Lower leg skin (tissue), 3 donors: ENCODE measurements at regions not wholly inside any gene's neighbourhood (a gene's known extent, or its start where the extent isn't known, plus 50 kb on each side); places are given as distances from the start of the nearest gene placed in this dataset.
"Not testable (repeated sequence)": the region's sequence is repeated elsewhere in the genome, so short reads cannot be mapped to it uniquely, and the experiment has no call there.

Source experiments
- POLR2A ChIP-seq, 2 donors: fragments of 450-650 bp; IDR thresholded peaks; one replicate each; pipeline ENCODE4 v1.6.1; 2016 to 2017; ENCODE audit warnings: antibody characterized with exemption in 2 of 2, mild to moderate bottlenecking in 1 of 2, moderate library complexity in 1 of 2
- TF ChIP-seq, protein P1 (sequence below), 3 donors: fragments of 450-650 bp; IDR thresholded peaks; one replicate each; pipeline ENCODE4 v1.5.1; 2016; ENCODE audit warnings: antibody characterized with exemption in 3 of 3, mild to moderate bottlenecking in 3 of 3, moderate library complexity in 2 of 3

DNA sequence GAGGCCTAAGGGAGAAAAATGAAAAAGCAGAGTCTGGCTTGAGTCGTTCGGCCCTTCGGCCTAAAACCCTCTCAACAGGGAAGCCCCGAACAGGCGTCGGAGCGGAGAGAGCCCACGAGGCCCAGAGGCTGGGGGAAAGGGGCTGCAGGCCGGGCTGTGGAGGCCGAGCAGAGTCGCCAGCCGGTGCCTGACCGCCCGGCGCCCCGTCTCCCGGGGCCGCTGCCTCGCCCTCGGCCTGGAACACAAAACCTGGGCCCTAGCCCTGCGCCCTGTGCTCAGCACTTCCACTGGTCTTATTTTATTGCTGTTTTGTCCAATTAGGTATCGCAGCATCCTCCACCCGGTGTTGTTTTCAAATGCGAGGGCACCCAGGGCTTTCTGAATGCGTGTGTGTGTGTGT lies 110.1 kb upstream of the FOXD4L5 start:
- TF ChIP-seq, protein P1, sequence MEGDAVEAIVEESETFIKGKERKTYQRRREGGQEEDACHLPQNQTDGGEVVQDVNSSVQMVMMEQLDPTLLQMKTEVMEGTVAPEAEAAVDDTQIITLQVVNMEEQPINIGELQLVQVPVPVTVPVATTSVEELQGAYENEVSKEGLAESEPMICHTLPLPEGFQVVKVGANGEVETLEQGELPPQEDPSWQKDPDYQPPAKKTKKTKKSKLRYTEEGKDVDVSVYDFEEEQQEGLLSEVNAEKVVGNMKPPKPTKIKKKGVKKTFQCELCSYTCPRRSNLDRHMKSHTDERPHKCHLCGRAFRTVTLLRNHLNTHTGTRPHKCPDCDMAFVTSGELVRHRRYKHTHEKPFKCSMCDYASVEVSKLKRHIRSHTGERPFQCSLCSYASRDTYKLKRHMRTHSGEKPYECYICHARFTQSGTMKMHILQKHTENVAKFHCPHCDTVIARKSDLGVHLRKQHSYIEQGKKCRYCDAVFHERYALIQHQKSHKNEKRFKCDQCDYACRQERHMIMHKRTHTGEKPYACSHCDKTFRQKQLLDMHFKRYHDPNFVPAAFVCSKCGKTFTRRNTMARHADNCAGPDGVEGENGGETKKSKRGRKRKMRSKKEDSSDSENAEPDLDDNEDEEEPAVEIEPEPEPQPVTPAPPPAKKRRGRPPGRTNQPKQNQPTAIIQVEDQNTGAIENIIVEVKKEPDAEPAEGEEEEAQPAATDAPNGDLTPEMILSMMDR (IDR thresholded peaks at IDR 0.05) = not testable (repeated sequence)
- not testable (repeated sequence) for TF ChIP-seq POLR2A (IDR thresholded peaks at IDR 0.05)
